ENCODE measurements at regions not wholly inside any gene's neighbourhood (a gene's known extent, or its start where the extent isn't known, plus 50 kb on each side); places are given as distances from the start of the nearest gene placed in this dataset.

DNA sequence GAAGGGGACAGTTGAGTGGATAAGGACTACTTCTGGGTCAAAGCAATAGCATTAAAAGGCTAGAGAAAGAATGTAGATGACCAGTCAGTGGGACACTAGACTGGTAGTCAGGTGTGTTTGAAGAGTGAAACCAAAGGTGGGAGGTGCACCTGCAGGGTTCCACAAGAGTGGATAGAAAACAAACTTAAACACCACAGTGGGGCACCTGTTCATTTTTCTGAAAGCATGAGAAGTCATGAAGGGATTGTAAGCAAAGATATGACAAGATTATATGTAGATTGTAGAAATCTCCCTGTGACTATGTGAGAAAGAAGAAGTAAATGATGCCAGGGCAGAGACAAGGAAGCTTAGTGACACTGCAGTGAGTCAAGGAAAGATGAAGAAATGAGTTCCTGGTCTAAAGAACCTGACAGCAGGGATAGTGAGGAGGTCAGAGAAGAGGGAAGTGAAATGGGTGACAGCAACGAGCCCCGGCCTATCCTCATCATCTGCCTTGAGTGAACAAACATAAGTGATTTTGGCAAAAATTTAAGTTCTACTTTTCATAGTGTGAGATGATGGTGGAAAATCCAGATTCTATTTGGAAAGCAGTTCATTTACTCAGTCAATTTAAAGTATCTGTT, 296.9 kb downstream of the TLE4 start:
- DNase-seq (ENCODE audit: low read depth) = no peak

DNA sequence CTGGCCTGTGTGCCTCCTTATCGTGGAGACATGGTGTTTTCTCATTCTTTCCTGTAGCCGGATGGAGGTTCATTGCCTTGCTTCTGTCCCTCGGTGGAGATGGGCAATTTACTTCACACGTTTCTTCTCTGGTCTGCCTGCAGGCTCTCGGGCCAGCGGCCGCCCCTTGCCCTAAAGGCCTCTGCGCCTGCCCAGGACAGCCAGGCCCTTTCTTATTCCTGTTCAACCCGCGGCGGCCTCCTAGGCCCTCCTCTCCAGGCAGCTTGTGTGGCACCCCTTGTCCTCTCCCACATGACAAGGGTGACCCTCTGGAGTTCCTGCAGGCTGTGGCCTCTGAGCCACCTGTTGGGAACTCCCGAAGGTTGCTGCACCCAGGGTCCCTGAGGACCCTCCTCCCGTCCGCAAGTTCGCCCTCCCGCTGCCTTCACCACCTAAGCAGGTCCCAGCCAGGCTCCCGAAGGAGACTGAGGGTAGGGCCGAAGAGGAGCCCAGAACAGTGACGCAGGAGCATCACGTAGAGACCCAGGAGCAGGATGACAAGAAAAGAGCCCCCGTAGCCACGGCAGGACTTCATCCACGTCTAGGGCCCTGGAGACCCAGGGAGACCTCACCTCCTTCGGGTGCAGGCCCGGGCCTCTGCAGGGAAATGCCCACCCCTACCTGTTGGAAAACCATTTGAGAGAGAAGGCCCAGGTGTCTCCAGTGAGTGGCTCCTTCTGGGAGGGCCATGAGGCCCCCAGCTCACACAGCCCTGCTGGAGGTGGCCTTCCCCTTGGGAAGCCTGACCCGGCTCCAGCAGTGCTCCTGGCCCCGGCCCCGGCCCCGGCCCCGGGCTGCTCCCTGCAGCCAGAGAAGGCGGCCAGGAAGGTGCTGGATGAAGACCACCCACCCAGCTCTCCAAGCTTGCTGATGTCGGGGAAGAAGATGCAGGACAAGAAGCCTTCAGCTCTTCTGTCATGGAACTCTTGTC, 291.4 kb downstream of the TLE4 start:
- DNase-seq (ENCODE audit: low read depth) = no peak

DNA sequence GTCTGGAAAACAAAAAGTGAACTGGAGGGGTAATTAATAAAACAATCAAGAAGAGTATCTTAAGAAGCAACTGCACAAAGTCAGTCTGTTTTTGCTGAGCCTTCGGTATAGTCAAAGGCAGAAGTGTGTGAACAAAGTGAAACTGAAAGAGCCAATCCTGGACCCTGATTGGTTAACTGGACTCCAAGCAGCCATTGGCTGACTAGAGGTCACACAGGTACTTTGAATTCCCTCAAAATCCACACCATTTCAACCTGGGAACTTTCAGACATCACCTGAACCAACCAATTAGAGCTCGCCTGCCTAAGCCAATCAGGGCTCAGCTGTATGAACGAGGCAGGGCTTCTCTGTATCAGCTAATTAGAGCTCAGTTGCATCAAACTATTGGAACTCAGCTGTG, 286.7 kb downstream of the TLE4 start:
- peak; percentile 1 for DNase-seq (ENCODE audit: low read depth)

DNA sequence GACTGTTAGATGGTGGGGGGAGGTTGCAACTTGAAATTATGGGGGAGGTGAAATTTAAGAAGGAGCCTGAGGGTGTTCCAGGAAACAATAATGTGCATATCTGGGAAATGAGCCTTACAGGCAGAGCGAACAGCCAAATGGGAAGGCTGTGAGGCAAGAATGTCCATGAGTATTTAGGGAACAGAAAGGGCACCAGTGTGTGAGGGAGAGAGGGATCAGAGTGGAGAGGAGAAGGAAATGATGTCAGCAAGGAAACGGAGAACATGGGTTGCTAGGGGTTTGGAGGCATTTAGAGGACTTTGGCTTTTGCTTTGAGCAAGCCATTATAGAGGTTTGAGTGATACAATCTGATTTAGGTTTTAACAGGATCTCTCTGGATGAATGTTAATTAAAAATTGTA, 285.4 kb downstream of the TLE4 start:
- DNase-seq (ENCODE audit: low read depth) = no peak

DNA sequence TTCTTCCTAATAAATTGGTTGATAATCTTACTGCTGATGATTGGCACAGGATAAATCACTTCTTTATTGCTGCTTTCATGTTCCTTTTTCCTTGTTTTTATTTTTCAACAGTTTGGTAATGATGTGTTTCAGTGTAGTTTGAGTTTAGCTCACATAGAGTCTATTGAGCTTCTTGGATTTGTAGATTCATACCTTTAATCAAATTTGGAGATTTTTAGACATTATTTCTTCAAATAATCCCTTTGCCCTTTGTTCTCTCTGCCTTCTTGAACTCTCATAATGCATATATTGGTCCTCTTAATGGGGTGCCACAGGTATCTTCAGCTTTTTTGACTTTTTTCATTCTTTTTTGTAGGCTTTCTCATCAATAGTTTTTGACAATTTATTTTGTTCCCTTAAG, 275.3 kb downstream of the TLE4 start:
- no peak for DNase-seq (ENCODE audit: low read depth)

DNA sequence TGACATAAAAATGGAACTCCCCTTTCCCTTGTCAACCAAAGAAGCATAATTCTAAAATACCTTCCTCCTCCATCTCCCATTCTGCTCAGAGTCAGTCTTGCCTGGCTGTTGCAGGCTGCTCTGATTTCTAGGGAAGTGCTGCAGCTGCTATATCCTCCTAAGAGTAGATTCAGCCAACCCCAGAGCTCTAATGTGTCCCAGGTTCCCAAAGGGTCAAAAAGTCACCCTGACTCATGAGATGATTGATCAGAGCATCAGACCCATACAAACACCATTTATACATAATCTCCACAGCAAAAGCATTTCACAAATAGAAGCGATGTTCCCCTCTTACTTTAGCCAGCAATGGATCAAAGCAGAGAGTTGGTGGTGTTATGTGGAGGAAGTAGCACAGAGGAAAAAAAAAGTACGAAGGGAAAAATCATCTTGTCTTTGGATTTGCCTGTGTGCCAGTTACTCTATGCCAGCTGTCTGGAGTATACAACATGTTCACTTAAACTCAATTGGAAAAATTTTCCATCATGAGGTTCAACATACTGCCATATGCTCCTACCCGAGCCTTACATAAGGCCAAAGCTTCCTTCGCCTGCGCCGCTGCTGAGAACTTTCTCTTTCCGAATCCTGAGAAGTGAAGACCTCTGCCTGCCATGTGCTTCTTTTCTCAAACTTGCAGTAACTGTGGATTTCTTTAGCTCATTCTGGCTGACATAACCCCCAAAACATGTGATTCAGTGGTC, 258.0 kb downstream of the TLE4 start:
- no peak for DNase-seq (ENCODE audit: low read depth)

DNA sequence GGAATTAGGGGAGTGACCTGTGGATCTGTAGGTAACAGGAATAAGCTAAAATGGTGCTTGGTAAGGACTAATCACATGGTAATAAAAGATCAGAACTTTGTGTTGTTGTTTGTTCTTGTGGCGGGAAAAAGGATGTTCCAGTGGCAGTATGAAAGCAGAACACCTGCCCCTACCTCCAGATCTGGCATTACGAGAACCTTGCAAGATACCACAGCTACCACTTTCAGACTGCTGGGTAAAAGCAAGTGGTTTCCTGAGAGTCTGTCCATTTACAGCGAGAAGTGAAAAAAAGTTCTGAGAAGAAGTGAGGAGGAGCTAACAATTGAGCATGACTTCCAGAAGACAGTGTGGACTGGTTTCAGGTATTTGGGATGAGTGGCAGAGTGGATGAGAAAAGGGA, 252.5 kb downstream of the TLE4 start:
- DNase-seq (ENCODE audit: low read depth) = no peak

DNA sequence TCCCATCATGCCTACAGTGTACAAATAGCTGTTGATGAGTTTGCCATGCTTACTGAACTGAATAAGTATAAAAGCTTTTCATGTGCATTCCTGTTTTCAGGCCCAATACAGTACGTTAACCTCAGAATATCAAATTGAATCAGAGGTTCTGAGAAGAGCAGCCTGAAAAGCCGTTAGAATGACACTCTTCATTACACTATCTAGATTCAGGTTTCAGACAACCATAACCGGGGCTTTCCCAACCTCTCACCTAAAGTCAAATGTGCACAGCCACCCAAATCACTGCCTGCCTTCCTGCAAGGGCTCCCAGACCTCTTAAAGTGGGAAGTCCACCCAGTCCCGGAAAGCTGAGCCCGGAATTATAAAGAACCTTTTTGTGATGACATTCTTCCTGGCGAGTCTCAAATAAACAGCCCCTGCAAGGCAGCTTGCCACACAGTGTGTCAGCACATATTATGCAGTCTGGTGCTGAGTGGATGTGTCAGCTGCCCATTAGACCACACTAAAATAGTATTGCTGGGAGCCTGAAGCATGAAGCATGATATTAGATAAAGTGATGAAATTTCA, 245.8 kb downstream of the TLE4 start:
- no peak for DNase-seq (ENCODE audit: low read depth)

DNA sequence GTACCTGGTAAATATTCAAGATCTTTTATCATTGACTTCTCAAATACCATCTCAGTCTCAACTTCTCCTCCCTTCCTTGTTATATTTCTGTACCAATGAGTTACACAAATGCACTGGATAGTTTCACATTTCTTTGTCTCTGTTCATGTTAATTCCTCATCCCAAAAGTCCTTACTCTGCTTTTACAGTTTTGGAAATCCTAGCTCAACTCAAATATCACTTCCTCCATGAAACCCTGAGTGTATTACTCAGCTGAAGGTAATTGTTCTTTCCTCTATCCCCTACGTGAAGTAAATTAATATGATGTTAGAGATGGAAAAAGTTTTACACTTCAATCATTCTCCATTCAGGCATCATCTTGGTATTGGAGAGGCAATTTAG, 241.5 kb downstream of the TLE4 start:
- DNase-seq (ENCODE audit: low read depth) = no peak

DNA sequence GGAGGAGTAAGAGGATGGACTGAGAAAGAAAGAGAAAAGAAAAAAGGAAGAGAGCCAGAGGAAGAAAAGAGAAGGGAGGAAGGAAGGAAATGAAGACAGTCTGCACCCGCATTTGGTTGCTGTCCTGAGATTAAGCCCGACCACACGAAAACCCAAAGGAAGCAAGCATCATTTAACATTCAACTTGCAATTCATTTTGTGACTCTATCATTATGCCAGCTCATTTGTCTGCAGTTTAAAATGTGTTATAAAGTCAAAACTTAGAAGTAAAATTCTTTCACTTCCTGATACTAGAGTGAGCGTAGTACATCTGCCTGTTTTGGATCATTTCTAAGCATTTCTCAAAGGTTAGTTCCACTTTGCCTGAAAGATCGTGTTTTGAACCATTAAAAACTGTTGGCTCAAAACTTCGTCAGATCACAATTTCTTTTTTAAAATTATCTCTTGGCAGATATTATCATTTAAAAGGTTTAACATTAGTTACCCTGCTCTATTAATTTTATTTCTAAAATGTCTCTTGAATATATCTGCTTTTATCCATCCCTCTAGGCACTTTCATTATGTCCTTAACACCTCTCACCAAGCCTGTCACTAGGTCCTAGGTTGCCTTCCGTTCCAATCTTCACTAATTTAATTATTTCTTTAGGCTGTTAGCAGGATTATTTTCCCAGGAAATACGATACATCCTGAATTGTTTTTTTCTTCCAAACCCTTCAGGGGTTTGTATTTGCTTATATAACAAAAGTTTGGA, 240.9 kb downstream of the TLE4 start:
- DNase-seq (ENCODE audit: low read depth) = no peak

DNA sequence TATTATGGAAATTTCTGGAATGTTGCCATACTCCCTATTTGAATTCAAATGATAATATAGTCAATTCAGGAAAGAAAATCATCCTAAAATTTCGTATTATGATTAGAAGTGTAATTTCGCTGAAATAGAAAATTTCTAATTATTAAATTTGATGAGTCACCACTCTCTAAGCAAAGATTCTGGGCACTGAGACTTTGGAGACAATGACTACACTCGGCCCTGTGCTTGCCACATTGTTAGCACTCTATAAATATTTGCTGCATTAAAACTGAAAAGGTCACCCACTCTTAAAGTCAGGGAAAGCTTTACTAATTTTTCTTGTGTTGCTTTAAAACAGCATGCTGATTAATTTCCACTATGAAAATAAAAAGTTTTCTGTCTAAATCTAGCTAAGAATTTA, 240.3 kb downstream of the TLE4 start:
- DNase-seq (ENCODE audit: low read depth) = no peak

DNA sequence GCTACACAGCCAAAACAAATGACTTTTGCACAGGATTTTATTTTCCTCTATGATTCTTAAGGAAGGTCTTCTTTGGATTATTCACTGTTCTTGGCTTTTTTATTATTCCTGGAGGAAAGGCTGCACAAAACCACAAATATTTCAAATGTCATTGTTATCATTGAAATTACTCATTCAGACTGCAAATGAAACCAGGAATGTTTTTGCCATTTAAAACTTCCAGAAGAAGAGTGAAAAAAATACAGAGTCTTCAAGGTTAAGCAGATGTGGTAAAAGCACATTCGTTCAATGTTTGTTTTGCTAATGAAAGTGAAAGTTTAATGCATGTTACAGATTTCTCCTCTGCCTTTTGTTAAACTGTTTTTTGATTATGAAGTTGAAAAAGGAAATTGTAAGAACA, 238.2 kb downstream of the TLE4 start:
- DNase-seq (ENCODE audit: low read depth) = peak; percentile 65

DNA sequence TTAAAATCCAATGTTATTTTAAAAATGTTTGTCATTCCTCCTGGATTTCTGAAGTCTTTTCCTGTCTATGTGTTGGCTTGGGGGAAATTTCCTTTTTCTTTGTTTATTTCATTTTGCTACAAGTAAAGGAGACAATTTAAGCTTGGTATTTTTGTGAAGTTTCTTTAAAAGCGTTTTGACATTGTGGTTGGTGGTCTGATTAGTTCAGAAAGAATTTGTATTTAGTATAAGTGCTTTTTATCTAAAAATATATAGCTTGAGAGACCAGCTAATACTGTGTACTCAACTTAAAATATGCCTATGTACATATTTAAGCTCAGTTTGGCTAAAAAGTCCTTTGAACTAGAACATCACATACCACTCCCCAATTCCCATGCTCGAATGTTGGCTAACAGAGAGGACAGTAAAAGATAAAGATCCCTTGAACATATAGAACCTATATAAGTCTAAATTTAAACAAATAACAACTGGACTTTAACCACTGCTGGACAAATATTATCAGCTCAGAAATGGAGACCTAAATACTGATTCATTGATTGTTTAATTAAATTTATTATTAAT, 237.6 kb downstream of the TLE4 start:
- DNase-seq (ENCODE audit: low read depth) = no peak

DNA sequence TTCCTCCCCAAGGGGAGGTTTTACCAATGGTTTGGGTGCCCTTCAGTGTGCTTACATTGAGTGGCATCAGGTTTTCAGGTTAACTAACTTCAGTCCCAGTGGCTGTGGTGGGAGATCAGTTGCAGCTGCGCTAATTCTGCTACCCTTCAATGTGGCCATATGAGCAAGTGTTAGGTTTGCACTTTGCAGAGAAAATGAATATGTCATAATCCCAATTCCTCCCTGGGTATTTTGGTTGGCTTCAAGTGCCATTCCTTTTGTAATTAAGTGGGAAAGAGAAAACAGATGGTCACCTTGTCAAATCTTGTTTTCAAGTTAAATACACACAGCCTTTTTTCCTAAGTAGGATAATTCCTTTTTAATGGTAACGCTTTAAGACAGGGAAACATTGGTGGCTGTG, 236.2 kb downstream of the TLE4 start:
- no peak for DNase-seq (ENCODE audit: low read depth)

DNA sequence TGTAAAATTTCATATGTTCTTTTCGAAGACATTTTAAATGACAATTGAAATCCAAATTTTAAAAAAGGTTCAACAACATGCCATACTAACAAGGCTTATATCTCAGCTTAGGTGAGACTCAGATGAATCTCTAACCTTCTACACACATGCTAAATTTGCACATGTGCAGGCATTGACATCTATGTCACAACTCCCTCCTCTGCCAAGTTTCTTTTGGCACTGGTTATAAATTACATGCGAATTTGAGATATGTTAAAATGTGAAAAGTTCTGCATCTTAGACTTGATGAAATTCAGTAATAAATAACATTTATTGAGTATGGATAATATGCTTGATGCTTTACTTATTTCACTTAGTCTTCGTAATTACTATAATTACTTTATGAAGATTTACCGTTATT, 234.3 kb downstream of the TLE4 start:
- DNase-seq (ENCODE audit: low read depth) = no peak

DNA sequence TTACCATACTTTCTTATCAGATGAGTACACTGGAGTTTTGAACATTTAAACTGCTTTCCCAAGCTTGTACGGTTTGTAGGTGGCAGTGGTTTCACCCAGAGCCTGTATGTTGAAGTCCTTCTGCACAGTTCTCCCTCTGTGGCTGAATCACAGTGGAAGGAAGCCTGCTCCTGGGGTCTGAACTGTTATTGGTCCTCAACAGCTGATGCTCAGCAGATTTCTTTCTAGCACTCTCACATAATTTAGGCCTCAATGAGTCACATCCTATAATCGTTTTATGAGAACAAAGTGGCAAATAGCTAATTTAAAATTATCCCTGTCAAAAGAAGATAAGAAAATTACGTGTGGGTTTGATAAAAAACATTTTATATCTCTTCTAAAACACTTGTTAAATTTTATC, 229.7 kb downstream of the TLE4 start:
- no peak for DNase-seq (ENCODE audit: low read depth)

DNA sequence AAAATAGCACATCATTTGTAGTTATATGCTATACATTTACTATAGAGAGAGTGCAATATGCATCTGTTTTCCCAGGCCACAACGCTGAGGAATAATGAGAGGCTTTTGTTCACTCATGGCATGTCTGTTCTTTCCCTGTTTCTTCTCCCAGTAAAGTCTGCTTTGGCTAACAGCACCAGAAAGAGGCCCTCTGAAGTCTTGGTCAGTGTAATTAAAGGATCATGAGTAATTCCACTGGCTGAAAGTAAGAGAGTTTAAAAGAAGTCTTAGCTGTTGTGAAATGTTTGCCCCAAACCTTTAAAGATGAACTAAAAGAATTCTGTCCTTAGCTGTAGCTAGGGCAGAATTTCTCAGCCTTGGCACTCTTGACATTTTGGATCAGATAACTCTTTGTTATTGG, 228.8 kb downstream of the TLE4 start:
- peak; percentile 11 for DNase-seq (ENCODE audit: low read depth)

DNA sequence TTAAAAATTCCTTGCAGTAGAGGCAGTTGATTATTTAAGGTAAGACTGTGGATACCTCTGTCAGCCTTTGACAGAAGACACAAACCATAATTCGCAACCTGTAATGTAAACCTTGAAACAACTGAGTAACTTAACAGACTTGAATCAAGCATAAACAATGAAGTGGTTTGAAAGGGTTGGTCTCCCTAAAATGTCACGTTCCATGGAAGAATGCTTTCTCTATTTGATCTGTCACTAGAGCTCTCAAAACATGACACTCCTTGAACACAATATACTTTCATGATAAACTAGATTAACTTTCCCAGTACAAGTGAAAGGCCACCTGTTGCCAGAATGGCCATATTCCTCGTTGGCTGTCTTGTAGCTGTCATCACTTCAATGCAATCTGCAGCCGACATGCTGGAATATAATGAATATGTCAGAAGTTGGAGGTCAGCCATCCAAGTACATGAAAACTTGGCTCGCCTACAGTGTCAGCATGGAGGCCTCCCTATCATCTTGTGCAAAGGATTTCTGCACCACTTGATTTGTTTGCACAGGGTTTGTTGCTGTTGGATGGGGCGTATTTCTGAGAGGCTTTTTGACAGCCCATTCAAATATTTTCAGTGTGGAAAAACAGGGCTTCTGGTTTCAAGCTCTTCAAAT, 228.0 kb downstream of the TLE4 start:
- DNase-seq (ENCODE audit: low read depth) = no peak

DNA sequence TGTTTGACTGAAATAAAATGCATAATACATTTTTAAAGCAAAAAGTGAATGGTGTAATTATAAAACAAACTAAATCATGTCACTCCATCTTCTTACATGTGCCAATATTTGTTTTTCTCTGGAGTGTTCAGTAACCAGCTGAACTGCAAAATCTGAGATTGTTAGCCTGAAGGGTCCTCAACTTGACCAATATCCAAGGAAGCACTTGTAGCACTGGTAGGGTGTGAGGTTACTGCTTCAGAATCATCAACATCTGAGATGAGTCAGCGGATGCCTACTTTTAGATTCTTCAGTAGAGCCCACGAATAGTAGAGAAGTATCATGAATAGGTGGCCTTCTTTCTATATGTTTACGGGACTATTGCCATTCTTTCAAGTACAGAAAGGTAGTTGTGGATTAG, 226.7 kb downstream of the TLE4 start:
- no peak for DNase-seq (ENCODE audit: low read depth)

DNA sequence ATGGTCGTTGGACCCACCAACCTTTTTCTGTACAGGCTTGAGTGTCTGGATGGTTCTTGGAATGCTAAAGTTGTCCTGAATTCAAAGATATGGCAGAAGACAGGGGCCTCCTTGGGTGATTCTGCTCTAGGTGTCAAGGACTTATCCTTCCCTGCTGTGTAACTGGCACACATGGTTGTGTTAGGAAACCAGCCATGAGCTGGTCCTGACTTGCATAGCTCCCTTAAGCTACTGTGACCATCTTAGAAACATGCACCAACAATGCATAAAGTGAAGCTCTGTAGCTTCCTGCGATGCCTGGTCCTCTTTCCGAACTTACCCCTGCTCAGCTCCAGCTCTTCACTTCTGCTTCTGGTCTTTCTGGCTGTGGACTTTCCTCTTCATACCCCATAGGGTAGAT, 224.6 kb downstream of the TLE4 start:
- DNase-seq (ENCODE audit: low read depth) = no peak

DNA sequence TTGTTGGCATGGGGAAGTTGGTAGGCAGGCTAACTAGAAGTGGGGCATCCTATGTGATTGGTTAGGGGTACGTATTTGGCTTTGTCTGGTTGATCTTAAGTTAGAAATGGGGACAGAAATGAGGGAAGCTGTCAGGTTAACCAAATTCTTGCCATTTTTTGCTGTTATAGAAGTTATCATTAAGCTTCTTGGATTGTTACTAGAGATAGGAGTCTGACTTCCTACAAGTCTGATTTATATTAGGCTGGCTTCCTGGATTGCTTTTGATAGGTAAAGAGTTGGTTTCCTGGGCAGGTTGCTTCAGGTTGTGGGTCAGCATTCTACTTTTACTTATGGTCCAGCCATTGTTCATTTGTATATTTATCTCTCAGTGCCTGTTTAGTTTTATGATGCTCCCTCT, 216.9 kb downstream of the TLE4 start:
- DNase-seq (ENCODE audit: low read depth) = no peak
